T-cell (primary cell): ENCODE measurements at regions not wholly inside any gene's neighbourhood (a gene's known extent, or its start where the extent isn't known, plus 50 kb on each side); places are given as distances from the start of the nearest gene placed in this dataset.
A peak's percentile ranks its signal among the peaks of the same experiment; 100 is the strongest.

Experiments
- ATAC-seq, 4 experiments: fragments of 200-7000 bp in 3 of 4; fragments of 150-1000 bp in 1 of 4; cut with Tn5 transposase; replicated peaks in 1 of 4; 1 replicate in 3 of 4; 2 replicates in 1 of 4; pipeline ENCODE4 v1.10.0; 2021; ENCODE audit warnings: moderate library complexity in 3 of 4, mild to moderate bottlenecking in 2 of 4, moderate number of reproducible peaks in 1 of 4
- CTCF ChIA-PET, 2 donors: fragments of 300-600 bp; sonication (Branson Sonifier 250); formaldehyde crosslinking; loops; one replicate each; lab custom pipeline; 2022; ENCODE audit warnings: antibody characterized with exemption in 2 of 2; lab: Charles Lee
- POLR2A ChIA-PET, 2 donors: fragments of 300-600 bp; sonication (Branson Sonifier 250); formaldehyde crosslinking; loops; one replicate each; lab custom pipeline; 2022; ENCODE audit warnings: antibody characterized with exemption in 2 of 2; lab: Charles Lee
- DNase-seq, 35 experiments: peaks; one replicate each; pipeline versions ENCODE4 v3.0.0 to v3.0.0-alpha.2; 2013 to 2023
- H3K27ac ChIP-seq: one replicate; pipeline ENCODE4 v1.5.1; 2013; ENCODE audit warnings: low read length
- H3K27me3 ChIP-seq, 2 experiments: replicated peaks in 1 of 2; 1 replicate in 1 of 2; 2 replicates in 1 of 2; pipeline versions ENCODE4 v1.6.1 to v1.7.0; 2013; ENCODE audit warnings: low read length in 1 of 2, mixed read lengths in 1 of 2; ENCODE audit not compliant: control insufficient read depth in 2 of 2, insufficient read depth in 2 of 2; ENCODE audit errors: extremely low read depth in 1 of 2
- H3K36me3 ChIP-seq, 2 donors: 1 replicate in 1 of 2; 2 replicates in 1 of 2; pipeline versions ENCODE4 v1.6.1 to v1.7.0; 2013; ENCODE audit warnings: low read length in 1 of 2; ENCODE audit not compliant: control insufficient read depth in 2 of 2, insufficient read depth in 1 of 2; ENCODE audit errors: extremely low read depth in 1 of 2
- H3K4me1 ChIP-seq, 2 experiments: 1 replicate in 1 of 2; 2 replicates in 1 of 2; pipeline versions ENCODE4 v1.6.1 to v1.7.0; 2013; ENCODE audit warnings: low read length in 2 of 2, mixed read lengths in 1 of 2; ENCODE audit not compliant: insufficient read depth in 2 of 2, control insufficient read depth in 1 of 2; ENCODE audit errors: extremely low read depth in 1 of 2
- H3K4me3 ChIP-seq, 2 donors: 1 replicate in 1 of 2; 2 replicates in 1 of 2; pipeline versions ENCODE4 v1.5.1 to v1.7.0; 2013; ENCODE audit warnings: mild to moderate bottlenecking in 2 of 2, low read length in 1 of 2, moderate library complexity in 1 of 2; ENCODE audit not compliant: control insufficient read depth in 1 of 2; ENCODE audit errors: extremely low read depth in 1 of 2
- H3K9me3 ChIP-seq: 2 replicates; pipeline ENCODE4 v1.7.0; 2013
- H3K27ac Mint-ChIP-seq, 2 donors: one replicate each; pipeline ENCODE4 v1.8.0; 2020 to 2021; ENCODE audit warnings: mild to moderate bottlenecking in 2 of 2, mixed read lengths in 2 of 2
- H3K27me3 Mint-ChIP-seq, 2 donors: one replicate each; pipeline ENCODE4 v1.8.0; 2021 to 2022; ENCODE audit warnings: mixed read lengths in 2 of 2
- H3K36me3 Mint-ChIP-seq: one replicate; pipeline ENCODE4 v1.8.0; 2021; ENCODE audit warnings: mixed read lengths
- H3K4me1 Mint-ChIP-seq, 3 donors: one replicate each; pipeline ENCODE4 v1.8.0; 2020 to 2022; ENCODE audit warnings: mixed read lengths in 3 of 3, mild to moderate bottlenecking in 1 of 3
- H3K4me3 Mint-ChIP-seq, 3 donors: one replicate each; pipeline ENCODE4 v1.8.0; 2020 to 2022; ENCODE audit warnings: mild to moderate bottlenecking in 3 of 3, mixed read lengths in 3 of 3, moderate library complexity in 3 of 3
- H3K9me3 Mint-ChIP-seq, 3 donors: one replicate each; pipeline ENCODE4 v1.8.0; 2020 to 2022; ENCODE audit warnings: mixed read lengths in 3 of 3
- WGBS: methylation state at CpG from one replicate; pipeline ENCODE4 v1.1.5; 2013; ENCODE audit warnings: missing lambda C conversion rate; ENCODE audit not compliant: insufficient coverage; 5-methylcytosine and 5-hydroxymethylcytosine counted together

GRCh38 chr15:69805248-69805953 is 292.3 kb downstream of the TLE3 start:
- H3K27ac ChIP-seq, result no peak overlapping the region
- no peaks in the 10 kb centered on the region for H3K9me3 Mint-ChIP-seq
- peaks cover 0 to 21% of the 10 kb centered on the region in 2 experiments for H3K27me3 ChIP-seq
- no peak overlapping the region for H3K4me3 ChIP-seq
- H3K36me3 ChIP-seq, result no peaks in the 10 kb centered on the region
- WGBS, result 91% methylated on average over 5 of the region's 9 CpGs
- ChIA-PET POLR2A (no interaction called here), CTCF (interaction anchor here in 1 of 2 donors (1.3 kb wide), 1 partner anchor 15 kb away, joined by 4 read pairs; no protein-coding TSS in a partner anchor)
- H3K27me3 Mint-ChIP-seq, result peaks cover 10 to 14% of the 10 kb centered on the region in 2 donors
- no peak overlapping the region for H3K27ac Mint-ChIP-seq
- no peaks in the 10 kb centered on the region for H3K9me3 ChIP-seq
- DNase-seq (no peak), ATAC-seq (no peak)
- no peak overlapping the region for H3K4me3 Mint-ChIP-seq
- peaks cover 2 to 3% of the 10 kb centered on the region in 2 experiments for H3K4me1 ChIP-seq
- H3K36me3 Mint-ChIP-seq, result no peaks in the 10 kb centered on the region
- H3K4me1 Mint-ChIP-seq, result peaks cover 13 to 23% (median 17%) of the 10 kb centered on the region in 3 donors

DNA sequence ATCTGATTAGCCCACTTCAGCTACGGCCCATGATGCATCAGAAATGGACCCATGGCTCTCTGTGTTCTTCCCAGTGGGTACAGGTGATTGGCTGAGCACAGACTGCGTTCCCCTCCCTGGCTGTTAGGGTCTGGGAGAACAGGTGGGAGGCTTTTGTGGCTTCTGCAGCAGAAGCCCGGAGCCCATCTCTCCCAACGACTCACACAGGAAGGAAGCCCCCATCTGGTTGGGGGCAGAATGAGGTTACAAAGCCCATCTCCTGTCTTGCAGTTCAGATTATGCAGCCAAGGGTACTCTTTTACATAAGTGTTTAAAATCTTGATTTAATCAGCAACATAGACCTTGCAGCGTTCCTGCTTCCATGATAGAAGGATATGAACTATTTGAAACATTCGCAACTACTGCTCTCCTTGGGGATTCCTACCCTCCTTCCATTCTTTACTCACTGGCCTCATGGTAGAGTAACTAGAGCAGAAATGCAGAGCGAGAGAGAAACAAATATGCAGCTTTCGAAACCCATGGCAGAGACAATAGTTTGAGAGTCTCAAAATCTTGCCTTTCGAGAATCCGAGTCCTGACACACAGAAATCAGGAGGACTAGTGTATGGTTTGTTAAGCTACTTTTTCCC is 291.3 kb downstream of the TLE3 start:
- Mint-ChIP-seq H3K27me3 (peaks cover 10 to 14% of the 10 kb centered on the region in 2 donors), H3K9me3 (no peaks in the 10 kb centered on the region), H3K4me3 (no peak overlapping the region), H3K4me1 (peaks cover 13 to 23% (median 17%) of the 10 kb centered on the region in 3 donors), H3K36me3 (no peaks in the 10 kb centered on the region), H3K27ac (no peak overlapping the region)
- Histone ChIP-seq H3K27ac (no peak overlapping the region), H3K27me3 (peaks cover 0 to 17% of the 10 kb centered on the region in 2 experiments), H3K36me3 (no peaks in the 10 kb centered on the region), H3K4me1 (peaks cover 2 to 3% of the 10 kb centered on the region in 2 experiments), H3K4me3 (no peak overlapping the region), H3K9me3 (no peaks in the 10 kb centered on the region)
- 87% methylated on average over 3 of the region's 10 CpGs for WGBS
- peak in 1 of 4 experiments; percentile 29 for ATAC-seq
- ChIA-PET CTCF (interaction anchor here in 1 of 2 donors (0.6 to 1.3 kb wide), 2 partner anchors 14 to 71 kb away, joined by 3 to 4 read pairs; no protein-coding TSS in a partner anchor), POLR2A (no interaction called here)
- peak in 2 of 35 experiments; percentile 7 to 23 for DNase-seq

DNA sequence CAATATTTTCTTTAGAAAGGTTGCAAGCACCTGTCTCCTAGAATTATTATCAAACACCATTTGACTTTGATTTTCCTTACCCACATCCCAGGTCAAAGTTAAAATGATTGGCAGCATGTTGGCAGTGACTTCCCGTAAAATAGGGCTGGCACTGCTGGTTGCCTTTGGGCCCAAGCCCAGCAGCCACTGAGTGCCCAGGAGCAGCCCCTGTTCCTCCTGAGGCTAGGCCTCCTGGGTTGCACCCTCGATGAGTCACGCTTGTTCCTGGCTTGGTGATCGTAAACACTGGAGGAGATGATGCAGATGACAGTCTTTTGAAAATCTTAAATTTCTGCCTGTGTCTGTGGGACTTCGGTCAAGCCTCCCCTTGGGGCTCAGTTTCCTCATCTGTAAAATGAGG is 290.0 kb downstream of the TLE3 start:
- Mint-ChIP-seq H3K9me3 (no peaks in the 10 kb centered on the region), H3K27me3 (peaks cover 10 to 14% of the 10 kb centered on the region in 2 donors), H3K36me3 (no peaks in the 10 kb centered on the region), H3K4me1 (peaks cover 13 to 17% (median 17%) of the 10 kb centered on the region in 3 donors), H3K27ac (no peak overlapping the region), H3K4me3 (no peak overlapping the region)
- Histone ChIP-seq H3K4me1 (peaks cover 2 to 3% of the 10 kb centered on the region in 2 experiments), H3K9me3 (no peaks in the 10 kb centered on the region), H3K27ac (no peak overlapping the region), H3K36me3 (no peaks in the 10 kb centered on the region), H3K27me3 (peaks cover 0 to 17% of the 10 kb centered on the region in 2 experiments), H3K4me3 (no peak overlapping the region)
- ATAC-seq (peak in 2 of 4 experiments; percentile 50 to 57), DNase-seq (peak in 1 of 35 experiments; percentile 25)
- WGBS, result 77% methylated on average over 5 of the region's 5 CpGs
- POLR2A ChIA-PET, result no interaction called here
- CTCF ChIA-PET, result no interaction called here

GRCh38 chr15:69808756-69809155 is 289.0 kb downstream of the TLE3 start:
- H3K4me1 Mint-ChIP-seq, result peaks cover 13 to 17% (median 17%) of the 10 kb centered on the region in 3 donors
- Histone ChIP-seq H3K27me3 (peaks cover 0 to 17% of the 10 kb centered on the region in 2 experiments), H3K36me3 (no peaks in the 10 kb centered on the region), H3K4me1 (peaks cover 2 to 3% of the 10 kb centered on the region in 2 experiments), H3K27ac (no peak overlapping the region), H3K9me3 (no peaks in the 10 kb centered on the region), H3K4me3 (no peak overlapping the region)
- ChIA-PET CTCF (no interaction called here), POLR2A (no interaction called here)
- no peak overlapping the region for H3K4me3 Mint-ChIP-seq
- ATAC-seq, result no peak
- peaks cover 10 to 14% of the 10 kb centered on the region in 2 donors for H3K27me3 Mint-ChIP-seq
- H3K27ac Mint-ChIP-seq, result peak overlapping the region in 1 of 2 donors; percentile 9
- H3K9me3 Mint-ChIP-seq, result no peaks in the 10 kb centered on the region
- no peak for DNase-seq
- H3K36me3 Mint-ChIP-seq, result no peaks in the 10 kb centered on the region
- WGBS, result no CpG with 5 or more reads among the region's 4 CpGs

- Mint-ChIP-seq H3K27ac (no peak overlapping the region), H3K9me3 (no peaks in the 10 kb centered on the region), H3K4me1 (peaks cover 13 to 17% (median 17%) of the 10 kb centered on the region in 3 donors), H3K27me3 (peaks cover 10 to 14% of the 10 kb centered on the region in 2 donors), H3K36me3 (no peaks in the 10 kb centered on the region), H3K4me3 (no peak overlapping the region)
- Histone ChIP-seq H3K27me3 (peaks cover 0 to 17% of the 10 kb centered on the region in 2 experiments), H3K4me1 (peaks cover 2 to 3% of the 10 kb centered on the region in 2 experiments), H3K9me3 (no peaks in the 10 kb centered on the region), H3K4me3 (no peak overlapping the region), H3K36me3 (no peaks in the 10 kb centered on the region), H3K27ac (no peak overlapping the region)
- ATAC-seq, result no peak
- no peak for DNase-seq
- WGBS, result 82% methylated on average over 1 of the region's 2 CpGs
- ChIA-PET CTCF (no interaction called here), POLR2A (no interaction called here)
Measured at GRCh38 chr15:69809421-69809820, 288.3 kb downstream of the TLE3 start.

- POLR2A ChIA-PET, result no interaction called here
- Mint-ChIP-seq H3K4me3 (no peak overlapping the region), H3K27ac (no peak overlapping the region)
Measured at GRCh38 chr15:69810431-69811354, 287.0 kb downstream of the TLE3 start.

More at GRCh38 chr15:69810431-69811354, 287.0 kb downstream of the TLE3 start:
- no peaks in the 10 kb centered on the region for H3K9me3 ChIP-seq
- H3K27me3 ChIP-seq, result peaks cover 0 to 12% of the 10 kb centered on the region in 2 experiments
- CTCF ChIA-PET, result no interaction called here
- H3K36me3 ChIP-seq, result no peaks in the 10 kb centered on the region
- Mint-ChIP-seq H3K9me3 (no peaks in the 10 kb centered on the region), H3K27me3 (peaks cover 9 to 10% of the 10 kb centered on the region in 2 donors), H3K4me1 (peaks cover 13 to 17% (median 16%) of the 10 kb centered on the region in 3 donors), H3K36me3 (no peaks in the 10 kb centered on the region)
- ATAC-seq (no peak), DNase-seq (no peak)
- peaks cover 2 to 3% of the 10 kb centered on the region in 2 experiments for H3K4me1 ChIP-seq
- 95% methylated on average over 10 of the region's 14 CpGs for WGBS
- H3K4me3 ChIP-seq, result no peak overlapping the region
- no peak overlapping the region for H3K27ac ChIP-seq
